ENCODE measurements at regions not wholly inside any gene's neighbourhood (a gene's known extent, or its start where the extent isn't known, plus 50 kb on each side); places are given as distances from the start of the nearest gene placed in this dataset.

GRCh38 chr3:168624892-168625448 is 529.2 kb upstream of the GOLIM4 start:
- H3K27me3 ChIP-seq (ENCODE audit: insufficient read depth, low read depth), result no peaks in the 10 kb centered on the region
- no peaks in the 10 kb centered on the region for H3K9me3 ChIP-seq (ENCODE audit: insufficient read depth, low read depth)
- no peaks in the 10 kb centered on the region for H3K9me2 ChIP-seq (ENCODE audit: insufficient read depth)
- H3K27ac ChIP-seq, result no peak overlapping the region
- TF ChIP-seq EZH2 (IDR thresholded peaks at IDR 0.05; ENCODE audit: low read depth) (no peak), CTCF (conservative IDR thresholded peaks at IDR 0.05) (no peak)
- intact Hi-C loops (cut with micrococcal nuclease; ENCODE audit: unreplicated experiment), result loop anchor here (5.0 kb wide), 1 partner anchor 98 kb away; no protein-coding TSS in a partner anchor
- no peak overlapping the region for H3K4me2 ChIP-seq
- no peaks in the 10 kb centered on the region for H3K36me3 ChIP-seq (ENCODE audit: low read depth)
- no peaks in the 10 kb centered on the region for H3K4me1 ChIP-seq (replicated peaks; ENCODE audit: insufficient read depth)
- H3K79me2 ChIP-seq (ENCODE audit: low read depth), result no peaks in the 10 kb centered on the region
- CTCF ChIA-PET, result no interaction called here
- BruUV-seq (replicated peaks), result no TSS peak
- POLR2A ChIA-PET (ENCODE audit: unreplicated experiment), result interaction anchor here (0.6 kb wide), 1 partner anchor 95 kb away, joined by 3 read pairs; no protein-coding TSS in a partner anchor
- DNase-seq, result no peak
- H3F3A ChIP-seq (ENCODE audit: insufficient read depth, low read depth), result no peaks in the 10 kb centered on the region
- H3K4me3 ChIP-seq, result no peak overlapping the region
- H2AFZ ChIP-seq, result no peak overlapping the region
- H4K20me1 ChIP-seq (ENCODE audit: insufficient read depth), result no peaks in the 10 kb centered on the region

- Histone ChIP-seq H3K79me2 (ENCODE audit: low read depth) (no peaks in the 10 kb centered on the region), H3K9me3 (ENCODE audit: insufficient read depth, low read depth) (no peaks in the 10 kb centered on the region), H3K27ac (no peak overlapping the region), H3K27me3 (ENCODE audit: insufficient read depth, low read depth) (no peaks in the 10 kb centered on the region), H3K9me2 (ENCODE audit: insufficient read depth) (no peaks in the 10 kb centered on the region), H3K4me1 (replicated peaks; ENCODE audit: insufficient read depth) (no peaks in the 10 kb centered on the region), H3K4me2 (no peak overlapping the region), H3K4me3 (no peak overlapping the region), H3K36me3 (ENCODE audit: low read depth) (no peaks in the 10 kb centered on the region), H2AFZ (no peak overlapping the region), H4K20me1 (ENCODE audit: insufficient read depth) (no peaks in the 10 kb centered on the region), H3F3A (ENCODE audit: insufficient read depth, low read depth) (no peaks in the 10 kb centered on the region)
- DNase-seq, result no peak
- ChIA-PET CTCF (no interaction called here), POLR2A (ENCODE audit: unreplicated experiment) (no interaction called here)
- no peak for TF ChIP-seq EZH2 (IDR thresholded peaks at IDR 0.05; ENCODE audit: low read depth)
- no peak for TF ChIP-seq CTCF (conservative IDR thresholded peaks at IDR 0.05)
- no TSS peak for BruUV-seq (replicated peaks)
- intact Hi-C loops (cut with micrococcal nuclease; ENCODE audit: unreplicated experiment), result no loop called here
Observed at GRCh38 chr3:168624195-168624594, 528.5 kb upstream of the GOLIM4 start.

- BruUV-seq (replicated peaks), result no TSS peak
- POLR2A ChIA-PET (ENCODE audit: unreplicated experiment), result interaction anchor here (0.5 kb wide), 1 partner anchor 1275 kb away, joined by 3 read pairs; no protein-coding TSS in a partner anchor
Observed at GRCh38 chr3:168622795-168623194, 527.1 kb upstream of the GOLIM4 start.

More at GRCh38 chr3:168622795-168623194, 527.1 kb upstream of the GOLIM4 start:
- Histone ChIP-seq H3K4me1 (replicated peaks; ENCODE audit: insufficient read depth) (no peaks in the 10 kb centered on the region), H3K4me2 (no peak overlapping the region), H3K9me2 (ENCODE audit: insufficient read depth) (no peaks in the 10 kb centered on the region), H3K79me2 (ENCODE audit: low read depth) (no peaks in the 10 kb centered on the region), H3K27me3 (ENCODE audit: insufficient read depth, low read depth) (no peaks in the 10 kb centered on the region), H3K36me3 (ENCODE audit: low read depth) (no peaks in the 10 kb centered on the region), H3K9me3 (ENCODE audit: insufficient read depth, low read depth) (no peaks in the 10 kb centered on the region), H3K27ac (no peak overlapping the region), H3F3A (ENCODE audit: insufficient read depth, low read depth) (no peaks in the 10 kb centered on the region), H3K4me3 (no peak overlapping the region), H2AFZ (no peak overlapping the region), H4K20me1 (ENCODE audit: insufficient read depth) (no peaks in the 10 kb centered on the region)
- intact Hi-C loops (cut with micrococcal nuclease; ENCODE audit: unreplicated experiment), result no loop called here
- TF ChIP-seq EZH2 (IDR thresholded peaks at IDR 0.05; ENCODE audit: low read depth), result no peak
- TF ChIP-seq CTCF (conservative IDR thresholded peaks at IDR 0.05), result no peak
- CTCF ChIA-PET, result no interaction called here
- no peak for DNase-seq

All from PC-9 (cell line).